ENCODE measurements at regions not wholly inside any gene's neighbourhood (a gene's known extent, or its start where the extent isn't known, plus 50 kb on each side); places are given as distances from the start of the nearest gene placed in this dataset.

DNA sequence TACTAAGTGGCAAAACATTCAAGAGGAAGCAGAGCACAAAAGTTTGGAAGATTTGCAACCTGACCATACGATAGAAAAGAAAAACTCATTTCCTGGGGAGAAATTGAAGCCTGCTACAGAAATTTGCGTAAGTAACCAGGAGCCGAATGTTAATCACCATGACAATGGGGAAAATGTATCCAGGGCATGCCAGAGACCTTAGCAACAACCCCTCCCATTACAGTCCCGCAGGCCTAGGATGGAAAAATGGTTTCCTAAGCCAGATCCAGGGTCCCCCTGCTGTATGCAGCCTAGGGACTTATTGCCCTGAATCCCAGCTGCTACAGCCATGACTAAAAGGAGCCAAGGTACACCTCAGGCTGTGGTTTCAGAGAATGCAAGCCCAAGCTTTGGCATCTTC is 472.2 kb upstream of the KLHL4 start:
- TF ChIP-seq, protein P1, sequence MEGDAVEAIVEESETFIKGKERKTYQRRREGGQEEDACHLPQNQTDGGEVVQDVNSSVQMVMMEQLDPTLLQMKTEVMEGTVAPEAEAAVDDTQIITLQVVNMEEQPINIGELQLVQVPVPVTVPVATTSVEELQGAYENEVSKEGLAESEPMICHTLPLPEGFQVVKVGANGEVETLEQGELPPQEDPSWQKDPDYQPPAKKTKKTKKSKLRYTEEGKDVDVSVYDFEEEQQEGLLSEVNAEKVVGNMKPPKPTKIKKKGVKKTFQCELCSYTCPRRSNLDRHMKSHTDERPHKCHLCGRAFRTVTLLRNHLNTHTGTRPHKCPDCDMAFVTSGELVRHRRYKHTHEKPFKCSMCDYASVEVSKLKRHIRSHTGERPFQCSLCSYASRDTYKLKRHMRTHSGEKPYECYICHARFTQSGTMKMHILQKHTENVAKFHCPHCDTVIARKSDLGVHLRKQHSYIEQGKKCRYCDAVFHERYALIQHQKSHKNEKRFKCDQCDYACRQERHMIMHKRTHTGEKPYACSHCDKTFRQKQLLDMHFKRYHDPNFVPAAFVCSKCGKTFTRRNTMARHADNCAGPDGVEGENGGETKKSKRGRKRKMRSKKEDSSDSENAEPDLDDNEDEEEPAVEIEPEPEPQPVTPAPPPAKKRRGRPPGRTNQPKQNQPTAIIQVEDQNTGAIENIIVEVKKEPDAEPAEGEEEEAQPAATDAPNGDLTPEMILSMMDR (IDR thresholded peaks at IDR 0.05; ENCODE audit: poor library complexity, severe bottlenecking): no peak
- TF ChIP-seq EZH2 (IDR thresholded peaks at IDR 0.05; ENCODE audit: borderline replicate concordance, insufficient read depth, low read length, poor library complexity, severe bottlenecking) (no peak), RAD21 (conservative IDR thresholded peaks at IDR 0.05) (no peak), TAF1 (IDR thresholded peaks at IDR 0.05; ENCODE audit: low read depth) (no peak), EP300 (conservative IDR thresholded peaks at IDR 0.05; ENCODE audit: poor library complexity, severe bottlenecking) (no peak), SMC3 (conservative IDR thresholded peaks at IDR 0.05; ENCODE audit: poor library complexity) (no peak), POLR2AphosphoS5 (IDR thresholded peaks at IDR 0.05) (no peak), MXI1 (conservative IDR thresholded peaks at IDR 0.05; ENCODE audit: poor library complexity, severe bottlenecking) (no peak)
- TF ChIP-seq, protein P2, sequence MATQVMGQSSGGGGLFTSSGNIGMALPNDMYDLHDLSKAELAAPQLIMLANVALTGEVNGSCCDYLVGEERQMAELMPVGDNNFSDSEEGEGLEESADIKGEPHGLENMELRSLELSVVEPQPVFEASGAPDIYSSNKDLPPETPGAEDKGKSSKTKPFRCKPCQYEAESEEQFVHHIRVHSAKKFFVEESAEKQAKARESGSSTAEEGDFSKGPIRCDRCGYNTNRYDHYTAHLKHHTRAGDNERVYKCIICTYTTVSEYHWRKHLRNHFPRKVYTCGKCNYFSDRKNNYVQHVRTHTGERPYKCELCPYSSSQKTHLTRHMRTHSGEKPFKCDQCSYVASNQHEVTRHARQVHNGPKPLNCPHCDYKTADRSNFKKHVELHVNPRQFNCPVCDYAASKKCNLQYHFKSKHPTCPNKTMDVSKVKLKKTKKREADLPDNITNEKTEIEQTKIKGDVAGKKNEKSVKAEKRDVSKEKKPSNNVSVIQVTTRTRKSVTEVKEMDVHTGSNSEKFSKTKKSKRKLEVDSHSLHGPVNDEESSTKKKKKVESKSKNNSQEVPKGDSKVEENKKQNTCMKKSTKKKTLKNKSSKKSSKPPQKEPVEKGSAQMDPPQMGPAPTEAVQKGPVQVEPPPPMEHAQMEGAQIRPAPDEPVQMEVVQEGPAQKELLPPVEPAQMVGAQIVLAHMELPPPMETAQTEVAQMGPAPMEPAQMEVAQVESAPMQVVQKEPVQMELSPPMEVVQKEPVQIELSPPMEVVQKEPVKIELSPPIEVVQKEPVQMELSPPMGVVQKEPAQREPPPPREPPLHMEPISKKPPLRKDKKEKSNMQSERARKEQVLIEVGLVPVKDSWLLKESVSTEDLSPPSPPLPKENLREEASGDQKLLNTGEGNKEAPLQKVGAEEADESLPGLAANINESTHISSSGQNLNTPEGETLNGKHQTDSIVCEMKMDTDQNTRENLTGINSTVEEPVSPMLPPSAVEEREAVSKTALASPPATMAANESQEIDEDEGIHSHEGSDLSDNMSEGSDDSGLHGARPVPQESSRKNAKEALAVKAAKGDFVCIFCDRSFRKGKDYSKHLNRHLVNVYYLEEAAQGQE (IDR thresholded peaks at IDR 0.05; ENCODE audit: borderline replicate concordance): no peak

All from neural cell (in vitro differentiated cells).